Upper lobe of left lung (tissue), 6 donors: ENCODE measurements at regions not wholly inside any gene's neighbourhood (a gene's known extent, or its start where the extent isn't known, plus 50 kb on each side); places are given as distances from the start of the nearest gene placed in this dataset.
A peak's percentile ranks its signal among the peaks of the same experiment; 100 is the strongest.

Source experiments
- ATAC-seq, 2 donors: fragments of 200-7000 bp; cut with Tn5 transposase; one replicate each; pipeline ENCODE4 v1.9.1; 2022; ENCODE audit warnings: mild to moderate bottlenecking in 2 of 2, moderate library complexity in 2 of 2; ENCODE audit not compliant: low FRiP score in 2 of 2
- DNase-seq, 2 donors: peaks; one replicate each; pipeline ENCODE4 v3.0.0-alpha.2; 2019 to 2020
- H3K27ac ChIP-seq, 4 donors: fragments of 200-600 bp; sonication (generic); one replicate each; pipeline ENCODE4 v1.5.1; 2016 to 2019
- H3K27me3 ChIP-seq, 4 donors: fragments of 200-600 bp; sonication (generic); one replicate each; pipeline ENCODE4 v1.5.1; 2017 to 2019
- H3K36me3 ChIP-seq, 4 donors: fragments of 200-600 bp; sonication (generic); one replicate each; pipeline ENCODE4 v1.5.1; 2016 to 2019
- H3K4me1 ChIP-seq, 4 donors: fragments of 200-600 bp; sonication (generic); one replicate each; pipeline ENCODE4 v1.5.1; 2018 to 2019
- H3K4me3 ChIP-seq, 4 donors: fragments of 200-600 bp; sonication (generic); one replicate each; pipeline ENCODE4 v1.5.1; 2017 to 2019; ENCODE audit warnings: mild to moderate bottlenecking in 2 of 4, moderate library complexity in 1 of 4
- H3K9me3 ChIP-seq, 4 donors: fragments of 200-600 bp; sonication (generic); one replicate each; pipeline ENCODE4 v1.5.1; 2018 to 2019
- EP300 ChIP-seq, 4 donors: sonication (generic); formaldehyde crosslinking; IDR thresholded peaks; one replicate each; pipeline ENCODE4 v1.5.1; 2017; ENCODE audit warnings: antibody characterized with exemption in 4 of 4, control low read depth in 2 of 4
- POLR2A ChIP-seq, 4 donors: fragments of 450-650 bp; IDR thresholded peaks; one replicate each; pipeline ENCODE4 v1.5.1; 2016 to 2017; ENCODE audit warnings: antibody characterized with exemption in 4 of 4, mild to moderate bottlenecking in 2 of 4
- POLR2AphosphoS5 ChIP-seq, 2 donors: sonication (generic); formaldehyde crosslinking; IDR thresholded peaks; one replicate each; pipeline ENCODE4 v1.5.1; 2017; ENCODE audit warnings: antibody characterized with exemption in 2 of 2
- WGBS, 2 donors: methylation state at CpG; one replicate each; pipeline ENCODE4 v1.1.5; 2017 to 2018; 5-methylcytosine and 5-hydroxymethylcytosine counted together
- TF ChIP-seq, protein P1 (sequence below), 6 experiments: fragments of 450-650 bp in 4 of 6; fragments of 200-600 bp in 2 of 6; sonication (generic) in 2 of 6; IDR thresholded peaks; one replicate each; pipeline ENCODE4 v1.5.1; 2016 to 2019; ENCODE audit warnings: antibody characterized with exemption in 6 of 6
- donor health status: DM: no; HTN: no; CAD: no; lungs with moderate emphysema.
- donor health status: DM: no; HTN: yes; CAD: no; lungs with severe emphysema.

DNA sequence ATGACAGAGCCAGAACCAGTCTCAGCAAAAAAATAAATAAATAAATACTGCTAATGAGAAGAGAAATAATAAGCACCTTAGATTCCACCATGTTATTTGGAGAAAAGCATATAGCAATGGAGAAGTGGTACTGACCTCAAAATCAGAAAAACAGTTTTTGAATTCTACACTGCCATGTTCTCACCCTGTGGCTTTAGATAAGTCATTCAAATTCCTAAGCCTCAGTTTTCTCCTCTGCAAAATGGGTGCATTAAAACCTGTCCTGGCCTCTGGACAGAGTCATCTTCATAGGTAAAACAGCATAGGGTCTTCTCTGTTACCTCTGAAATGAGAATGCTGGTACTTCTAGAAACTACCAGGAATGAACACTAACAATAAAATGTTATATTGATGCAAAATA lies 62.2 kb upstream of the RMP24 start:
- Histone ChIP-seq H3K27ac (no peak overlapping the region), H3K4me3 (no peak overlapping the region), H3K9me3 (no peaks in the 10 kb centered on the region), H3K4me1 (no peaks in the 10 kb centered on the region), H3K27me3 (no peaks in the 10 kb centered on the region), H3K36me3 (no peaks in the 10 kb centered on the region)
- DNase-seq = no peak
- no peak for ATAC-seq
- TF ChIP-seq POLR2AphosphoS5 (IDR thresholded peaks at IDR 0.05) (no peak), POLR2A (IDR thresholded peaks at IDR 0.05) (no peak), EP300 (IDR thresholded peaks at IDR 0.05) (no peak)
- TF ChIP-seq, protein P1, sequence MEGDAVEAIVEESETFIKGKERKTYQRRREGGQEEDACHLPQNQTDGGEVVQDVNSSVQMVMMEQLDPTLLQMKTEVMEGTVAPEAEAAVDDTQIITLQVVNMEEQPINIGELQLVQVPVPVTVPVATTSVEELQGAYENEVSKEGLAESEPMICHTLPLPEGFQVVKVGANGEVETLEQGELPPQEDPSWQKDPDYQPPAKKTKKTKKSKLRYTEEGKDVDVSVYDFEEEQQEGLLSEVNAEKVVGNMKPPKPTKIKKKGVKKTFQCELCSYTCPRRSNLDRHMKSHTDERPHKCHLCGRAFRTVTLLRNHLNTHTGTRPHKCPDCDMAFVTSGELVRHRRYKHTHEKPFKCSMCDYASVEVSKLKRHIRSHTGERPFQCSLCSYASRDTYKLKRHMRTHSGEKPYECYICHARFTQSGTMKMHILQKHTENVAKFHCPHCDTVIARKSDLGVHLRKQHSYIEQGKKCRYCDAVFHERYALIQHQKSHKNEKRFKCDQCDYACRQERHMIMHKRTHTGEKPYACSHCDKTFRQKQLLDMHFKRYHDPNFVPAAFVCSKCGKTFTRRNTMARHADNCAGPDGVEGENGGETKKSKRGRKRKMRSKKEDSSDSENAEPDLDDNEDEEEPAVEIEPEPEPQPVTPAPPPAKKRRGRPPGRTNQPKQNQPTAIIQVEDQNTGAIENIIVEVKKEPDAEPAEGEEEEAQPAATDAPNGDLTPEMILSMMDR (IDR thresholded peaks at IDR 0.05) = no peak

- WGBS, 2 donors = 27 to 30% methylated on average over 6 of the region's 6 CpGs
- H3K4me1 ChIP-seq = no peaks in the 10 kb centered on the region
- H3K27ac ChIP-seq = no peak overlapping the region
- no peaks in the 10 kb centered on the region for H3K9me3 ChIP-seq
- H3K4me3 ChIP-seq = no peak overlapping the region
- peak in 1 of 2 donors; percentile 46 for ATAC-seq
- TF ChIP-seq EP300 (IDR thresholded peaks at IDR 0.05) (no peak), POLR2AphosphoS5 (IDR thresholded peaks at IDR 0.05) (no peak), POLR2A (IDR thresholded peaks at IDR 0.05) (no peak)
- TF ChIP-seq, protein P1 (IDR thresholded peaks at IDR 0.05) = no peak
- no peaks in the 10 kb centered on the region for H3K27me3 ChIP-seq
- H3K36me3 ChIP-seq = no peaks in the 10 kb centered on the region
- no peak for DNase-seq
These were observed 60.1 kb upstream of the RMP24 start for GRCh38 chr18:35912332-35912731.

DNA sequence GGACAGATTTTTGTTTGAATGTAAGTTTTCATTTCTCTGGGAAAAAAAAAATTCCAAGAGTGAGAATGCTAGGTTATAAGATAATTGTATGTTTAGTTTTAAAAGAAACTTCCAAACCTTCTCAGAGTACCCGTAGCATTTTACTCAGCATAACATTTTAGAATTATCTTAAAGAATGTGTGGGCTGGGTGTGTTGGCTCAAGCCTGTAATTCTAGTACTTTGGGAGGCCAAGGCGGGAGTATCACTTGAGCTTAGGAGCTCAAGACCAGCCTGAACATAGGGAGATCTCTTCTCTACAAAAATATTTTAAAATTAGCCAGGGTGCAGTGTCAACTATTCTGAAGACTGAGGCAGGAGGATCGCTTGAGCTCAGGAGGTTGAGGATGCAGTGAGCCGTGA lies 57.4 kb upstream of the RMP24 start:
- Histone ChIP-seq H3K9me3 (no peaks in the 10 kb centered on the region), H3K27me3 (no peaks in the 10 kb centered on the region), H3K4me1 (no peaks in the 10 kb centered on the region), H3K27ac (no peak overlapping the region), H3K4me3 (no peak overlapping the region), H3K36me3 (no peaks in the 10 kb centered on the region)
- ATAC-seq = no peak
- TF ChIP-seq, protein P1 (IDR thresholded peaks at IDR 0.05) = no peak
- TF ChIP-seq EP300 (IDR thresholded peaks at IDR 0.05) (no peak), POLR2AphosphoS5 (IDR thresholded peaks at IDR 0.05) (no peak), POLR2A (IDR thresholded peaks at IDR 0.05) (no peak)
- WGBS, 2 donors = 85 to 91% methylated on average over 4 of the region's 4 CpGs
- DNase-seq = no peak

- DNase-seq = no peak
- Histone ChIP-seq H3K4me1 (no peaks in the 10 kb centered on the region), H3K4me3 (no peak overlapping the region), H3K27ac (no peak overlapping the region), H3K36me3 (no peaks in the 10 kb centered on the region), H3K27me3 (no peaks in the 10 kb centered on the region), H3K9me3 (no peaks in the 10 kb centered on the region)
- TF ChIP-seq POLR2A (IDR thresholded peaks at IDR 0.05) (no peak), POLR2AphosphoS5 (IDR thresholded peaks at IDR 0.05) (no peak)
- TF ChIP-seq, protein P1 (IDR thresholded peaks at IDR 0.05) = no peak
- ATAC-seq = no peak
These were observed 55.4 kb upstream of the RMP24 start for GRCh38 chr18:35917043-35917442.

DNA sequence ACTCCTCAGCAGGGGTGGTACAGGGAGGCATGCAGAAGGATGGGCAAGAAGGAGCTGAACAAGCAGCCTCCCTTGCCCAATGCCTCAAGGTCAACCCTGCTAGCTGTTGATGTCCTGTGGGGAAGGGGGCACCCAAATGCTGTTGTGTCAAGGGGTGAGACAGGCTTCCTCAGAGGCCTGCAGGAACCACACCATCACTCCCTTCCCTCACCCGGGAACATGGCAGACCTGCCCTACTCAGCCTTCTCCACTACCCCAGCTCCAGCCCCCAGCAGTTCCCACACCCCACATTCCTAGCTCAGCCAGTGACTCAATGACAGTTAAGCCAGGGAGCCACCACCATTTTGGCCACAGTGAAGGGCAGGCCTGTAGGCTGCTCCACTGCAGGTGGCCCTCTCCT lies 53.9 kb upstream of the RMP24 start:
- no peaks in the 10 kb centered on the region for H3K4me1 ChIP-seq
- ATAC-seq (peak in 1 of 2 donors; percentile 36), DNase-seq (no peak)
- WGBS, 2 donors = 81% methylated on average over 1 of the region's 1 CpG; no CpG with 5 or more reads in 1 of the 2 donors
- H3K27me3 ChIP-seq = no peaks in the 10 kb centered on the region
- no peak overlapping the region for H3K27ac ChIP-seq
- H3K4me3 ChIP-seq = no peak overlapping the region
- H3K36me3 ChIP-seq = no peaks in the 10 kb centered on the region
- no peak for TF ChIP-seq POLR2A (IDR thresholded peaks at IDR 0.05)
- TF ChIP-seq, protein P1 (IDR thresholded peaks at IDR 0.05) = no peak
- no peaks in the 10 kb centered on the region for H3K9me3 ChIP-seq
